K562 (cell line): ENCODE measurements at regions not wholly inside any gene's neighbourhood (a gene's known extent, or its start where the extent isn't known, plus 50 kb on each side); places are given as distances from the start of the nearest gene placed in this dataset.

Experiments
- ATF7 ChIP-seq: fragments of 450-650 bp; IDR thresholded peaks from 2 replicates; pipeline ENCODE4 v1.7.1; 2014; ENCODE audit warnings: mild to moderate bottlenecking, moderate library complexity
- BCL6 ChIP-seq: fragments of 250-450 bp; sonication (Bioruptor Pico); IDR thresholded peaks from 2 replicates; pipeline ENCODE4 v1.4.0; 2020
- BCOR ChIP-seq: fragments of 450-650 bp; IDR thresholded peaks from 2 replicates; pipeline ENCODE4 v1.6.1; 2016
- BRF1 ChIP-seq: IDR thresholded peaks from 3 replicates; pipeline ENCODE4 v1.6.1; 2011; ENCODE audit warnings: borderline replicate concordance, mild to moderate bottlenecking; ENCODE audit not compliant: insufficient read length; ENCODE audit errors: extremely low read depth
- CREB1 ChIP-seq, 2 experiments: sonication (generic) in 1 of 2; formaldehyde crosslinking in 1 of 2; IDR thresholded peaks; 2 replicates each; pipeline versions ENCODE4 v1.6.1 to v1.8.0; 2012 to 2022; ENCODE audit warnings: inconsistent platforms in 1 of 2, mild to moderate bottlenecking in 1 of 2, missing genetic modification reagents in 1 of 2, moderate library complexity in 1 of 2
- CREBBP ChIP-seq: IDR thresholded peaks from one replicate; pipeline ENCODE4 v1.6.1; 2012; ENCODE audit warnings: low read depth, mild to moderate bottlenecking, control low read depth, inconsistent platforms, low read length
- DPF2 ChIP-seq: fragments of 450-650 bp; IDR thresholded peaks from 2 replicates; pipeline ENCODE4 v1.6.1; 2016
- E2F3 ChIP-seq: fragments of 250-450 bp; sonication (Bioruptor Pico); IDR thresholded peaks from 2 replicates; pipeline ENCODE4 v1.4.0; 2020; ENCODE audit warnings: mild to moderate bottlenecking
- ERF ChIP-seq: fragments of 450-650 bp; formaldehyde crosslinking; IDR thresholded peaks from 2 replicates; pipeline ENCODE4 v1.4.0; 2020; ENCODE audit warnings: mild to moderate bottlenecking, mixed read lengths
- ETV6 ChIP-seq, 3 experiments: fragments of 150-350 bp in 1 of 3; sonication (generic) in 1 of 3; formaldehyde crosslinking in 1 of 3; IDR thresholded peaks; 2 replicates each; pipeline versions ENCODE4 v1.6.1 to v1.8.0; 2014 to 2022; ENCODE audit warnings: borderline replicate concordance in 2 of 3, low read depth in 2 of 3, antibody characterized with exemption in 1 of 3, low read length in 1 of 3, mild to moderate bottlenecking in 1 of 3, missing genetic modification reagents in 1 of 3
- FOXK1 ChIP-seq: sonication (generic); formaldehyde crosslinking; IDR thresholded peaks from 2 replicates; pipeline ENCODE4 v1.8.0; 2022; ENCODE audit warnings: missing genetic modification reagents, mild to moderate bottlenecking, borderline replicate concordance
- HIVEP1 ChIP-seq: fragments of 250-450 bp; sonication (Bioruptor Pico); IDR thresholded peaks from 2 replicates; pipeline ENCODE4 v1.4.0; 2020; ENCODE audit warnings: mild to moderate bottlenecking
- ID3 ChIP-seq, 2 experiments: fragments of 250-450 bp in 1 of 2; fragments of 450-650 bp in 1 of 2; sonication (Bioruptor Pico) in 1 of 2; IDR thresholded peaks; 2 replicates each; pipeline versions ENCODE4 v1.6.1 to v1.8.0; 2016 to 2021; ENCODE audit warnings: mild to moderate bottlenecking in 2 of 2, moderate library complexity in 2 of 2, missing compliant biosample characterization in 1 of 2, missing genetic modification characterization in 1 of 2
- KHSRP ChIP-seq: fragments of 450-650 bp; IDR thresholded peaks from 2 replicates; pipeline ENCODE4 v1.6.1; 2017
- MAX ChIP-seq: sonication (generic); formaldehyde crosslinking; IDR thresholded peaks from 2 replicates; pipeline ENCODE4 v1.9.0; 2022; ENCODE audit warnings: mild to moderate bottlenecking, missing genetic modification reagents
- MCM2 ChIP-seq: fragments of 450-650 bp; IDR thresholded peaks from 2 replicates; pipeline ENCODE4 v1.6.1; 2017; ENCODE audit warnings: low read depth, mild to moderate bottlenecking
- NFYB ChIP-seq: IDR thresholded peaks from 2 replicates; pipeline ENCODE4 v1.6.1; 2011; ENCODE audit warnings: mild to moderate bottlenecking, moderate library complexity; ENCODE audit not compliant: insufficient read length; ENCODE audit errors: extremely low read depth
- POLR3A ChIP-seq: IDR thresholded peaks from 2 replicates; pipeline ENCODE4 v1.6.1; 2011; ENCODE audit warnings: borderline replicate concordance, mild to moderate bottlenecking, moderate library complexity; ENCODE audit not compliant: insufficient read length, insufficient read depth; ENCODE audit errors: extremely low read depth
- POU5F1 ChIP-seq: fragments of 150-350 bp; IDR thresholded peaks from 2 replicates; pipeline ENCODE4 v1.6.1; 2014; ENCODE audit warnings: borderline replicate concordance, low read length, low read depth, mild to moderate bottlenecking; ENCODE audit not compliant: partially characterized antibody
- STAT5B ChIP-seq: fragments of 250-450 bp; sonication (Bioruptor Pico); IDR thresholded peaks from 2 replicates; pipeline ENCODE4 v1.8.0; 2021; ENCODE audit warnings: mild to moderate bottlenecking, inconsistent platforms
- TCF7 ChIP-seq: sonication (generic); IDR thresholded peaks from 2 replicates; pipeline ENCODE4 v1.6.1; 2016; ENCODE audit warnings: antibody characterized with exemption, borderline replicate concordance
- ZFP30 ChIP-seq: fragments of 250-450 bp; sonication (Bioruptor Pico); IDR thresholded peaks from 2 replicates; pipeline ENCODE4 v1.8.0; 2022; ENCODE audit warnings: moderate library complexity, mild to moderate bottlenecking, inconsistent platforms, borderline replicate concordance
- ZNF277 ChIP-seq: fragments of 250-450 bp; sonication (Bioruptor Pico); IDR thresholded peaks from 2 replicates; pipeline ENCODE4 v1.8.0; 2022; ENCODE audit warnings: inconsistent platforms, mild to moderate bottlenecking, moderate library complexity, borderline replicate concordance
- ZNF766 ChIP-seq: fragments of 200-800 bp; sonication (Bioruptor generic); conservative IDR thresholded peaks from 2 replicates; pipeline ENCODE4 v1.6.1; 2016; ENCODE audit warnings: missing genetic modification characterization, missing compliant biosample characterization
- TF ChIP-seq, protein P1 (sequence below): sonication (generic); formaldehyde crosslinking; IDR thresholded peaks from 2 replicates; pipeline ENCODE4 v1.8.1; 2023; ENCODE audit warnings: mild to moderate bottlenecking, missing genetic modification reagents

- TF ChIP-seq BCL6 (no peak), BRF1 (no peak), ERF (CRISPR knock-in tag) (0 out of 2 replicates have a peak, but pooled peaks have one; percentile 42), TCF7 (no peak), ZNF766 (peak; percentile 60; the same call in 1 of the 2 replicates), CREBBP (no peak), NFYB (no peak), DPF2 (peak; percentile 84), FOXK1 (CRISPR knock-in tag) (no peak), MCM2 (no peak), KHSRP (no peak), ETV6 (IDR thresholded peaks at IDR 0.05; ENCODE audit: borderline replicate concordance in 1 of 2, low read depth in 2 of 2, low read length in 1 of 2) (no peak), ETV6 (CRISPR knock-in tag; IDR thresholded peaks at IDR 0.05; ENCODE audit: borderline replicate concordance) (no peak), POLR3A (no peak), BCOR (no peak), ZNF277 (no peak), E2F3 (CRISPR knock-in tag) (no peak), POU5F1 (no peak), HIVEP1 (no peak), MAX (CRISPR knock-in tag) (no peak), STAT5B (CRISPR knock-in tag) (no peak), ID3 (CRISPR knock-in tag; IDR thresholded peaks at IDR 0.05) (no peak), ID3 (tag; IDR thresholded peaks at IDR 0.05) (no peak), CREB1 (IDR thresholded peaks at IDR 0.05) (peak; percentile 42; the same call in 1 of the 2 replicates), CREB1 (CRISPR knock-in tag; IDR thresholded peaks at IDR 0.05) (no peak), ATF7 (peak; percentile 76), ZFP30 (CRISPR knock-in tag) (no peak)
- TF ChIP-seq, protein P1, sequence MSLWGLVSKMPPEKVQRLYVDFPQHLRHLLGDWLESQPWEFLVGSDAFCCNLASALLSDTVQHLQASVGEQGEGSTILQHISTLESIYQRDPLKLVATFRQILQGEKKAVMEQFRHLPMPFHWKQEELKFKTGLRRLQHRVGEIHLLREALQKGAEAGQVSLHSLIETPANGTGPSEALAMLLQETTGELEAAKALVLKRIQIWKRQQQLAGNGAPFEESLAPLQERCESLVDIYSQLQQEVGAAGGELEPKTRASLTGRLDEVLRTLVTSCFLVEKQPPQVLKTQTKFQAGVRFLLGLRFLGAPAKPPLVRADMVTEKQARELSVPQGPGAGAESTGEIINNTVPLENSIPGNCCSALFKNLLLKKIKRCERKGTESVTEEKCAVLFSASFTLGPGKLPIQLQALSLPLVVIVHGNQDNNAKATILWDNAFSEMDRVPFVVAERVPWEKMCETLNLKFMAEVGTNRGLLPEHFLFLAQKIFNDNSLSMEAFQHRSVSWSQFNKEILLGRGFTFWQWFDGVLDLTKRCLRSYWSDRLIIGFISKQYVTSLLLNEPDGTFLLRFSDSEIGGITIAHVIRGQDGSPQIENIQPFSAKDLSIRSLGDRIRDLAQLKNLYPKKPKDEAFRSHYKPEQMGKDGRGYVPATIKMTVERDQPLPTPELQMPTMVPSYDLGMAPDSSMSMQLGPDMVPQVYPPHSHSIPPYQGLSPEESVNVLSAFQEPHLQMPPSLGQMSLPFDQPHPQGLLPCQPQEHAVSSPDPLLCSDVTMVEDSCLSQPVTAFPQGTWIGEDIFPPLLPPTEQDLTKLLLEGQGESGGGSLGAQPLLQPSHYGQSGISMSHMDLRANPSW, result no peak
Measured at GRCh38 chr7:136245327-136246004, 268.3 kb upstream of the MTPN start (continued).
